ENCODE measurements at regions not wholly inside any gene's neighbourhood (a gene's known extent, or its start where the extent isn't known, plus 50 kb on each side); places are given as distances from the start of the nearest gene placed in this dataset.

DNA sequence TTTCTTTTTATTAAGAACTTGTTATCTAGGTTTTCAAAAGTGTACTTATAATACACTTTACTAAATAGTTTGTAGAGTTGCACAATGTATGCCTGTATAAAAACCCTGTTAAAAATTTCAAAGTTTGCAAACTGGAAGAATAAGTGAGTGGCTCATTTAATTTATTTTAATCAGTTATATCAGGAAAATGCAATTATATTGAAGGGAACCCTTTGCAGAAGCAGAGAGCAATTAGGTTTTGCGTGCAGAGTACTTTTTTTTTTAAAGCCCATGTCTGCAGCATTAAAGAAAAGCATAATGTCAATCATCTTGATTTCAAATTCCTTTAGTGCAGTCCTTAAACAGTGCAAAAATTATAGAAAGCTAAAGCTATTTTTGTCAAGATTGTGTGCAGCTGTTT lies 271.3 kb upstream of the LDB2 start:
- TF ChIP-seq, protein P1, sequence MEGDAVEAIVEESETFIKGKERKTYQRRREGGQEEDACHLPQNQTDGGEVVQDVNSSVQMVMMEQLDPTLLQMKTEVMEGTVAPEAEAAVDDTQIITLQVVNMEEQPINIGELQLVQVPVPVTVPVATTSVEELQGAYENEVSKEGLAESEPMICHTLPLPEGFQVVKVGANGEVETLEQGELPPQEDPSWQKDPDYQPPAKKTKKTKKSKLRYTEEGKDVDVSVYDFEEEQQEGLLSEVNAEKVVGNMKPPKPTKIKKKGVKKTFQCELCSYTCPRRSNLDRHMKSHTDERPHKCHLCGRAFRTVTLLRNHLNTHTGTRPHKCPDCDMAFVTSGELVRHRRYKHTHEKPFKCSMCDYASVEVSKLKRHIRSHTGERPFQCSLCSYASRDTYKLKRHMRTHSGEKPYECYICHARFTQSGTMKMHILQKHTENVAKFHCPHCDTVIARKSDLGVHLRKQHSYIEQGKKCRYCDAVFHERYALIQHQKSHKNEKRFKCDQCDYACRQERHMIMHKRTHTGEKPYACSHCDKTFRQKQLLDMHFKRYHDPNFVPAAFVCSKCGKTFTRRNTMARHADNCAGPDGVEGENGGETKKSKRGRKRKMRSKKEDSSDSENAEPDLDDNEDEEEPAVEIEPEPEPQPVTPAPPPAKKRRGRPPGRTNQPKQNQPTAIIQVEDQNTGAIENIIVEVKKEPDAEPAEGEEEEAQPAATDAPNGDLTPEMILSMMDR (conservative IDR thresholded peaks at IDR 0.05; ENCODE audit: low read length), result no peak
- TF ChIP-seq EZH2phosphoT487 (IDR thresholded peaks at IDR 0.05; ENCODE audit: borderline replicate concordance), result no peak

Data from Loucy (cell line).